ENCODE measurements at regions not wholly inside any gene's neighbourhood (a gene's known extent, or its start where the extent isn't known, plus 50 kb on each side); places are given as distances from the start of the nearest gene placed in this dataset.

DNA sequence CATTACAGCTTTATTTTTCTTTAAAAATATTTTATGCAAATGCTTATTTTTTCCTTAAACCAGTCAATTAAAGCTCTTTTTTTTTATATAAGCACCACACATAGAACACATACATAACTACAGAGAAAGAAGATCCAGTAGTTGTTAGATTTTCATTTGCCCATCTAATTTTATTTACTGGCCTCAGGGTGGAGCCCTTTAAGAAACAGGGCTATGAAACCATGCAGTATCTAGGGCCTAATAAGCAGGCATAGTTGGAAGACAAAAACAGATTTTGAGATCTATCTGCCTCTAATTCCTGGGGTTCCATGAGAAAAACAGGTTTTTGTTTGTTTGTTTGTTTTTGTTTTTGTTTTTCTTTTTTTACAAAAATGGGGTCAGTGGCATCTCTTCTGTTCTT lies 120.6 kb downstream of the BCHE start:
- H3K27ac ChIP-seq, result no peak overlapping the region
- TF ChIP-seq, protein P1, sequence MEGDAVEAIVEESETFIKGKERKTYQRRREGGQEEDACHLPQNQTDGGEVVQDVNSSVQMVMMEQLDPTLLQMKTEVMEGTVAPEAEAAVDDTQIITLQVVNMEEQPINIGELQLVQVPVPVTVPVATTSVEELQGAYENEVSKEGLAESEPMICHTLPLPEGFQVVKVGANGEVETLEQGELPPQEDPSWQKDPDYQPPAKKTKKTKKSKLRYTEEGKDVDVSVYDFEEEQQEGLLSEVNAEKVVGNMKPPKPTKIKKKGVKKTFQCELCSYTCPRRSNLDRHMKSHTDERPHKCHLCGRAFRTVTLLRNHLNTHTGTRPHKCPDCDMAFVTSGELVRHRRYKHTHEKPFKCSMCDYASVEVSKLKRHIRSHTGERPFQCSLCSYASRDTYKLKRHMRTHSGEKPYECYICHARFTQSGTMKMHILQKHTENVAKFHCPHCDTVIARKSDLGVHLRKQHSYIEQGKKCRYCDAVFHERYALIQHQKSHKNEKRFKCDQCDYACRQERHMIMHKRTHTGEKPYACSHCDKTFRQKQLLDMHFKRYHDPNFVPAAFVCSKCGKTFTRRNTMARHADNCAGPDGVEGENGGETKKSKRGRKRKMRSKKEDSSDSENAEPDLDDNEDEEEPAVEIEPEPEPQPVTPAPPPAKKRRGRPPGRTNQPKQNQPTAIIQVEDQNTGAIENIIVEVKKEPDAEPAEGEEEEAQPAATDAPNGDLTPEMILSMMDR (conservative IDR thresholded peaks at IDR 0.05), result no peak

DNA sequence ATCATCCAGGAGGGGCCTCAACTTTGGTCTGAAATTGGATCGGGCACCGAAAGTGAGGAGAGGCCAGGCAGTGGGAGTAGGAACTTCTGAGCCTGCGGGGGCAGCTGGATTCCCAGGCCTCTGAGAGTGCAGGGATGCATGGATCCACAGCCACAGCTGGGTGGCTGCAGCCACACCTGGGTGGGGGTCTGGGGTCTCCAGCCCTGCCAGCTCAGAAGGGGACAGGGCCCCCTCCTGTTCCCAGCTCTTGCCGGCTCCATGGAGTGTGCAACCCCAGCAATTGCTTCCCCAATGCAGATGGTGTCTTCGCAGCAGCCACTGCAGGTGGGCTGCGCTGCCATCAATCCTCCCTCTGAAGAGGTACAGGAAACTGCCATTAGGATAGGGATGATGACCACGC lies 123.7 kb downstream of the BCHE start:
- no peak overlapping the region for H3K27ac ChIP-seq
- TF ChIP-seq, protein P1 (conservative IDR thresholded peaks at IDR 0.05), result no peak

DNA sequence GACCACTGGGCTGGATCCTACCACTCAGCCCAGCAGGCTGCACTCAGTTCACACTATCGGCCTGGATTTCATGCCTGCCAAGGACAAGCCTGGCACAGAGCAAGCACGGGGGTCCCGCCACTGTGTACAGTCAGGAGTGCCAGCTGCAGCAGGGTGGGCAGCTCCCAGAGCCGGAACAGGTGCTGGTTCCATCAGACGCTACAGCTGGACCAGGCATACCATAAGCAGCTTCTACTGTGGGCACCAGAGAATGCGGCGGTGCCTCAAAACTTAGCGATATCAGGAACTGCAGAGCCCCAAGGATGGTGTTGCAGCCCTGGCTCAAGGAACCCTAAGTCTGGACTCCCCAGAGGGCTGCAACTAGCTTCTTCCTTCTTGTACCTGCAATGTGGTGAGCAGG lies 124.8 kb downstream of the BCHE start:
- TF ChIP-seq, protein P1 (conservative IDR thresholded peaks at IDR 0.05), result no peak
- no peak overlapping the region for H3K27ac ChIP-seq

DNA sequence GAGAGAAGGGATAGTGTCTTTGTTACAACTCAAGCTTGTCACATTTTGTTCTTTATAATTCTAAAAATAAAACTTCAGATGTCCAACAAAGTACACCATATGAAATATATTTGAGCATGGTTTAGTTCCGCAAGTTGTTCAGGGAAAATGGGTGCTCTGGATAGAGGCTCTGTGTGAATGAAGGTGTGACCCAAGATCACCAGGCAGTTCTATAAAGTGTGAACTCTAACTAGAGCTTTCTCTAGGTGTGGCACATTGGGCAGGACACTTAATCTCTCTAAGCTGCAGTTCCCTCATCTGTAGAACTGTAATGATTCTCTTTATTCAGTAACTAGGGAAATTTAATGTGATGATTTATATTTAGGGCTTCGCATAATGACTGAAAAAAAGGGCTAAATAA lies 139.3 kb downstream of the BCHE start:
- no peak overlapping the region for H3K27ac ChIP-seq
- TF ChIP-seq, protein P1 (conservative IDR thresholded peaks at IDR 0.05), result no peak

DNA sequence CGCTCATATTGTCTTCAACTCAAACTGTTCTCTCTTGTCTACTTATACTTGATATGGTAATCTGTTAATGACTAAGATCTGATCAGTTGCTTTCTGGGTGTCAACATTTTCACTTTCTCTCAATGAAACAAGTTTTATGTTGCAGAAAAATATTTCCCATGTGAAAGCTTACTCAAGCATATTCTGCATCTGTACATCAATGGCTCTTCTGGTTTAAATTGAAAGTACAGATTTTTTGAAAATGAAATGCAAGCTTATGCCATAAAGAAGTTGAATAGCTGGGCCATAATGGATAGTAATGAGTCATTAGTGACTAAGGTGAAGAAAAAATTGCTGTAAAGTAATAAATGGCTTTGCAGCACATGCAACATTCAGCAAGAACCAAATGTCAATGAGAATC lies 140.7 kb downstream of the BCHE start:
- TF ChIP-seq, protein P1 (conservative IDR thresholded peaks at IDR 0.05), result no peak
- H3K27ac ChIP-seq, result no peak overlapping the region

DNA sequence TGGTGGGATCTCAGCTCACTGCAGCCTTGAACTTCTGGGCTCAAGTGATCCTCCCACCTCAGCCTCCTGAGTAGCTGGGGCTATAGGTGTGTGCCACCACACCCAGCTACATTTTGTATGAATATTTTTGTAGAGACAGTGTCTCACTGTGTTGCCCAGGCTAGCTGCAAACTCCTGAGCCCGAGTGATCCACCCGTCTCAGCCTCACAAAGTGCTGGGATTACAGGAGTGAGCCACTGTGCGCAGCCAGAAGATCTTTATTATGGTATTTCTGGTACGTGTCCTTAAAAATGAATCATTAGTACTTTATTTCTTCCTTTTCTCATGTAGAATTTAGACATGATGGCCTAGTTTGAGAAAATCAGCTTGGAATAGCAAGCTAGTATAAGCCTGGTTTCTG lies 153.3 kb downstream of the BCHE start:
- H3K27ac ChIP-seq, result no peak overlapping the region
- TF ChIP-seq, protein P1 (conservative IDR thresholded peaks at IDR 0.05), result no peak

DNA sequence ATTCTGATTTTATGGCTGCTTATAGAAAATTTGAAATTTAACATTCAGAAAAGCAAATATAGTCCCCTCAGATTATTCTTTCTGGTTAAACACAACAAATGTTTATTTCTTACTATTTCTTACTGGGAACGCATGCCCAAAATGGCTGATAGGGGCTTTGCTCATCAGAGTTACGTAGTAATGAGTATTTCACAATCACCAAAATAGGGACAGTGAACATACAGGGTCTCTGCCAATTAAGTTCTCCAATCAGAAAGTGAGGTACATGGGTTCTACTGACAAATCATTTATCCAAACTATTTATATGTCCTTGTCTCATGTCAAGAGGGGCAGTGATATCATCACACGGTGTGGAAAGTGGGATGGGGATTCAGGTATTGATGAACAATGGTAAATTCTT lies 154.5 kb downstream of the BCHE start:
- no peak overlapping the region for H3K27ac ChIP-seq
- TF ChIP-seq, protein P1 (conservative IDR thresholded peaks at IDR 0.05), result no peak

DNA sequence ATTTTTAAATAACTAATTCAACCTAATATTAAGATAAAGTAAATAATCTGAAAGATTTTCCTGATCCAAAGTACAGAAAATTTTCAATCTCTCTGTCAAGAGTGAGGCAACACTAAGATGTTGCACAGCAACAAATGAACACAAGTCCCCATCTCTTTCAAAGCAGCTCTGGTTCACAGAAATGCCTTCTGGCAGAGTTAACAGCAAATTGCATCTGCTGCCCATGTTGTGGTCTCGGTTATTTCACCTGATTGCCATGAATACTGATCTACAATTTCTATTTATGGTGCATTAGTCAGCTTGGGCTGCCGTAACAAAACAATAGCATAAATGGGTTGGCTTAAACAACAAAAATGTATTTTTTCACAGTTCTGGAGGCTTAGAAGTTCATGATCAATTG lies 167.3 kb downstream of the BCHE start:
- no peak overlapping the region for H3K27ac ChIP-seq
- TF ChIP-seq, protein P1 (conservative IDR thresholded peaks at IDR 0.05), result no peak

Measured in VCaP (cell line).